GM21723 (cell line): ENCODE measurements at regions not wholly inside any gene's neighbourhood (a gene's known extent, or its start where the extent isn't known, plus 50 kb on each side); places are given as distances from the start of the nearest gene placed in this dataset.

Source experiments
- ATAC-seq: cut with Tn5 transposase; IDR thresholded peaks from one replicate; pipeline ENCODE4 v1.9.1; 2021; ENCODE audit warnings: mild to moderate bottlenecking, moderate library complexity; ENCODE audit not compliant: unreplicated experiment

DNA sequence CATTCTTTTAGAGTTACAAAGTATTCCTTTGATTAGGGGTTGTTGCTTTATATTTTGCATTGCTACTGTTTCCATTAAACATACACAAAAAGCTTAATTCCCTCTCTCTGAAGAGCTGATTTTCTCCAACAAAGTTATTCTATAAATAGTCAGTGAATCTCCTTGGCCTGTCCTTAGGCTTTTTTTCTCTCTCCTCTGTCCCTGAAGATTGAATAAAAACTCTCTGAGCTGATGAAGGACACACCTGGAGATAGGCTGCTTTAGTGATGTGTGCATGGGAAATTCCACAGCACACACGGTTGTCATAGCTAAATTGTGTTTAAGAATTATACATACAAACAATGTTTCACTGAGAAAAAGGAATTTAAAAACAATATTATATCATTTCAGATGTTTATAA lies 90.5 kb upstream of the TMEM106B start:
- no peak for ATAC-seq

DNA sequence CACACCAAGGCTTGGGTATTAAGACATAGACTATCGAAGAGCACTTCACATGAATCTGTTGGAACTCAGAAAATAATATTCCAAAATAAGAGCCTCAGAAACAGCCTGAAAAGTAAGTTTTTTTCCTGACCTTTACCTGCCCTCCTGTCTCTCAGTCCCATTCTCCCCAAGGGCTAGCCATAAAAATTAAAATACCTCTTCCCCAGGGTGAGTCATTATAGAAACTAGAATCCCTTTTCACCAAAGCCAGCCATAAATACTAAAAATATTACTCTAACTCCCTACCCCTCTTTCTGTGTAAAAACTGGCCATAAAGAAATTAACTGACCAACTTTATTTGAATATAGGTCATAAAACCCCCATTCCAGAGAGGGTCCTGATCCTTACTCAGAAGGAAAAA lies 87.9 kb upstream of the TMEM106B start:
- ATAC-seq, result no peak

- no peak for ATAC-seq
These were observed 87.1 kb upstream of the TMEM106B start for GRCh38 chr7:12124028-12124427.

GRCh38 chr7:12127455-12127854 lies 83.6 kb upstream of the TMEM106B start:
- ATAC-seq, result no peak

GRCh38 chr7:12130609-12131008 lies 80.5 kb upstream of the TMEM106B start:
- ATAC-seq, result no peak

DNA sequence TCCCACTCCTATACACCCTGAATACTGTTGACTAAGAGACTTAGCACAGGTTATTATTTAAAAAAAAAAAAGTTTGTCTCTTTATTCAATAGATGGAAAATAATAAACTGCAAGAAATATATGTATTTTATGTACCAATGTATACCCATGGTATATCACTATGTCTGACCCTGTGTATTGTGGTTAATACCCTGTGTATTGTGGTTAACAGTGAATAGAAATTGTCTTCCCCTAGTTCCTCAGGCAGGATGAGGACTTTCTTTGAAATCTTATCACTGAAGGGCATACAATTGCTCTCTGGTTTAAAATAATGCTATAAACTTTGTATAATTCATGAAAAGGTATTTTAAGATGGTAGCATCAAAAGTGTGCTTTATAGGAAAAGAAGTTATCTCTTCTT lies 80.0 kb upstream of the TMEM106B start:
- ATAC-seq, result no peak

- no peak for ATAC-seq
These were observed 77.2 kb upstream of the TMEM106B start for GRCh38 chr7:12133865-12134264.

GRCh38 chr7:12136523-12136922 lies 74.6 kb upstream of the TMEM106B start:
- no peak for ATAC-seq

DNA sequence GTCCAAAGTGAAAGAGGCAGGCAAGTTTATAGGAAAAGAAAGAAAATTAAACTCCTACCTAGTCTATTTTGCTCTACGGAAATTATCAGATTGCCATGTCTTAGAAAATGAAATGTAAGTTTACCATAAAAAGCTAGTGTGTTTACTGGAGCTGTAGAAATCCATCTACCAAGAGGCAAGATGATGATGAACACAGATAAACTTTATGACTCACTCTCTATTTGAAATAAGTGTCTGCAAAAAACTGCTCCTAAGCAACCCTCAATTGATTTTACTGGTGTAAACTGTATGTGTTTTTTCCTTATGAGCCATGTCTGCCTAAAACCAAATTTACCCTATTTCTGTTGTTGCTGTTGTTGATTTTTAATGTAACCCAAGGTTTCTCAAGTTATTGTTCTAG lies 73.8 kb upstream of the TMEM106B start:
- no peak for ATAC-seq

DNA sequence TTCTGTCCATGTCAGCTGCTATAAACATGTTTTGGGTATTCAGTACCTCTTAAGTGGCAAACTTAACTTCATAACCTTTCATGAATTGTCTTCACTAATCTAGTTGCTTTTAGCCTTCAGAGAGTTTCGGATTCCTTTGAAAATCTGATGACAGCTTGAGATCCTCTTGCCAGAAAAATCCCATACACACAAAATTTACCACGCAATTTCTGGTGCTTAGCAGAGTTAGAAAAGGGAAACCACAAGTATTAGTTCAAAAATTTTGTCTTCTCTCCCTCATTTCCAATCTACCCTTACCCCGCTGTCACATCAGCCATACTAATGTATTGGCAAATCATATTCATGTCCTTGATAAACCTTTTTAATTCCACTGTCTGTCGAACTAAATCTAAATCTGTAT lies 72.7 kb upstream of the TMEM106B start:
- no peak for ATAC-seq

DNA sequence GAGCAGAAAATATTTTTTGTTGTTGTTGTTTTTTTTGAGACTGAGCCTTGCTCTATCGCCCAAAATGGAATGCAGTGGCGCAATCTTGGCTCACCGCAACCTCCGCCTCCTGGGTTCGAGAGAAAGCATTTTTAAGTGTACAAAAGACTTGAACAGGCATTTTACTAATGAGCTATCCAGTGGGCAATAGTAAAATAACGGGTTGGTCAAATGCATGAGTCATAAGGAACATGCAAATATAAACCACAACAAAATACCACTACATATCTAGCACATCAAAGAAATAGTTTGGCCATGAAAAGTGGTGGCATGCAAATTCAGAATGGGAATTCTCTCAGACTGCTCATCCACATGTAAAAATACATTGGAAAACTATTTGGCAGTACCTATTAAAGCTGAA lies 71.7 kb upstream of the TMEM106B start:
- no peak for ATAC-seq

- no peak for ATAC-seq
These were observed 64.3 kb upstream of the TMEM106B start for GRCh38 chr7:12146813-12147212.

- ATAC-seq, result no peak
These were observed 58.7 kb upstream of the TMEM106B start for GRCh38 chr7:12152196-12152918.

DNA sequence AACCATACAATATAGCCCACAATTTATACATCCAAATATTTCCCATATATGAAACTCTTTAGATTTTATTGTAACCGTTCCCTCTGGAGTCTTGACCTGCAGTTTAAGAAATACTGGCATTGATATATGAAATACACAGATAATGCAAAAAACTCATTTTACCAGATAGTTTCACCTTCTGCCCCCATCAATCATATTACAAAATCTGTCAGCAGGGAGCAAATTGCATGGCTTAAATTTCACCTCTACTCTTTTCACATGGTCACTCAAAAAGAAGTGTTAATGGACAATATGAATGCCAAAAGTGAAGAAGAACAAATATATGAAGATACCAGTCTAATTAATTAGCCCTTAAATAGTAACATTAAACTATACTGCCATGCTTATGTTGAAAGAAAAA lies 57.0 kb upstream of the TMEM106B start:
- no peak for ATAC-seq

GRCh38 chr7:12157517-12157916 lies 53.6 kb upstream of the TMEM106B start:
- ATAC-seq, result no peak

DNA sequence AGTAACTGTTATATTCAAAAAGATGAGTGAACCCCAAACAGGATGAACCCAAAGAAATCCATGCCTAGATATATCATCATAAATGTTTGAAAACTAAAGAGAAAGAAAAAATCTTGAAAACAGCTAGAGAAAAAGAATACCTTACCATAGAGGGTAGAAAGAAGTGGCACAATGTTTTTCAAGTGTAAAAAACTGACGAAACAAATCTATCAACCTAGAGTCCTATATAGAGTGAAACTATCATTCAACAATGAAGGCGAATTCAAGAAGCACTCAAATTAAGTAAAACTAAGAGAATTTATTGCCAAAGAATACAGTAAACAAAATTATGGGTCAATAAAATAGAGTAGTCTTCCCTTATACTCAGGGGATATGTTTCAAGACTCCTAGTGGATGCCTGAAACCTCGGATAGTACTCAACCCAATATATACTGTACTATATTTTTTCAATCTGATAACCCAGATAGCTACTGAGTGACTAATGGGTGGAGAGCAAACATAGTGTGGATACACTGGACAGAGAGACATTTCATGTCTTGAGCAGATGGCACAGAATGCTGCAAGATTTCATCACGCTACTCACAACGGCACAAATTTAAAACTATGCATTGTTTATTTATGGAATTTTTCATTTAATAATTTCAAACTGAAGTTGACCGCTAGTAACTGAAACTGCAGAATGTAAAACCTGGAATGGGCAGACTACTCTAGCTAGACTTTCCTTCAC lies 52.6 kb upstream of the TMEM106B start:
- no peak for ATAC-seq

GRCh38 chr7:12161146-12161545 lies 49.9 kb upstream of the TMEM106B start:
- ATAC-seq, result no peak
